ENCODE measurements at regions not wholly inside any gene's neighbourhood (a gene's known extent, or its start where the extent isn't known, plus 50 kb on each side); places are given as distances from the start of the nearest gene placed in this dataset.
A peak's percentile ranks its signal among the peaks of the same experiment; 100 is the strongest.

DNA sequence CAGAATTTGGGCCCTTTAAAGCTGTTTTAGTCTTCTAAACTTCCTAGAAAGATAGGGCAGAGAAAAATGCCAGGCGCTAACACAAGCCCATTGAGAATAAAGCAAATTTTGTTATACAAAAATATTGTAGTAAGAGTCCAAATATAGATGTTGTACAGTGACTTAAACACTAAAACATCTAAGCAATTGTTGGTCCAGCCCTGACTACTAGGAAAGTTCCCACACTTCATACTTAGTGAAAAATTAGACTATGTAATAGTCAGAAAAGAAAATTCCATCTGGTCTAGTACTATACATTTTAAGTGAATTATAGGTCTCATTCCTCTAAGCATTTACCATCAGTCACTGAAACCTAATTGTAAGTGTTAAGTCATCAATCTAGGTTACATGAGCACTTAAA is 1518.3 kb upstream of the SLC10A2 start:
- H3K4me3 ChIP-seq: no peak overlapping the region
- H3K36me3 ChIP-seq: no peaks in the 10 kb centered on the region
- H3K9me3 ChIP-seq: no peaks in the 10 kb centered on the region
- TF ChIP-seq, protein P1, sequence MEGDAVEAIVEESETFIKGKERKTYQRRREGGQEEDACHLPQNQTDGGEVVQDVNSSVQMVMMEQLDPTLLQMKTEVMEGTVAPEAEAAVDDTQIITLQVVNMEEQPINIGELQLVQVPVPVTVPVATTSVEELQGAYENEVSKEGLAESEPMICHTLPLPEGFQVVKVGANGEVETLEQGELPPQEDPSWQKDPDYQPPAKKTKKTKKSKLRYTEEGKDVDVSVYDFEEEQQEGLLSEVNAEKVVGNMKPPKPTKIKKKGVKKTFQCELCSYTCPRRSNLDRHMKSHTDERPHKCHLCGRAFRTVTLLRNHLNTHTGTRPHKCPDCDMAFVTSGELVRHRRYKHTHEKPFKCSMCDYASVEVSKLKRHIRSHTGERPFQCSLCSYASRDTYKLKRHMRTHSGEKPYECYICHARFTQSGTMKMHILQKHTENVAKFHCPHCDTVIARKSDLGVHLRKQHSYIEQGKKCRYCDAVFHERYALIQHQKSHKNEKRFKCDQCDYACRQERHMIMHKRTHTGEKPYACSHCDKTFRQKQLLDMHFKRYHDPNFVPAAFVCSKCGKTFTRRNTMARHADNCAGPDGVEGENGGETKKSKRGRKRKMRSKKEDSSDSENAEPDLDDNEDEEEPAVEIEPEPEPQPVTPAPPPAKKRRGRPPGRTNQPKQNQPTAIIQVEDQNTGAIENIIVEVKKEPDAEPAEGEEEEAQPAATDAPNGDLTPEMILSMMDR (IDR thresholded peaks at IDR 0.05): no peak
- no peak for DNase-seq (ENCODE audit: low spot score in 2 of 2)
- no peaks in the 10 kb centered on the region for H3K27me3 ChIP-seq
- peaks cover 0 to 3% of the 10 kb centered on the region in 2 donors for H3K4me1 ChIP-seq
- no peak overlapping the region for H3K27ac ChIP-seq
- intact Hi-C loops (cut with DNase I): no loop called here

DNA sequence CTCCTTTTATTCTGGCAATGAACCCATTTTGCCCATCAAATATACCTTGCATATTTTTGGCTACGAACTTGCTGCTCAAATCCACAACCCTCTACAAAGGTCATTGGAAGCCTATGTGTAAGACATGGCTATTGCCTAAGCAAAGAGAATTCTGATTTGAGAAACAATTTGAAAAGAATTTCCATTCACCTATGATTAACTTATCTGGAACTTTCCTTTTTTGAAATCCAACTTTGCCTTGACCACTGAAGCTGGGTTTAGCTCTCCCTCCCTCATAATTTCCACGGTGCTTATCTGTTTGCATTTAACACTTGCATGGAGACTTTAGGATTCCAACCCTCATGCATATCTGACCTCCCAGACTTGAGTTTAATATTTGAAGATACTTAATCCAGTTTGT is 1514.7 kb upstream of the SLC10A2 start:
- Histone ChIP-seq H3K4me1 (peaks cover 0 to 3% of the 10 kb centered on the region in 2 donors), H3K9me3 (no peaks in the 10 kb centered on the region), H3K4me3 (no peak overlapping the region), H3K27ac (no peak overlapping the region), H3K27me3 (no peaks in the 10 kb centered on the region), H3K36me3 (no peaks in the 10 kb centered on the region)
- no peak for DNase-seq (ENCODE audit: low spot score in 2 of 2)
- TF ChIP-seq, protein P1 (IDR thresholded peaks at IDR 0.05): no peak
- intact Hi-C loops (cut with DNase I): no loop called here

- Histone ChIP-seq H3K27ac (no peak overlapping the region), H3K27me3 (no peaks in the 10 kb centered on the region), H3K4me1 (peaks cover 3% of the 10 kb centered on the region in 2 donors), H3K36me3 (no peaks in the 10 kb centered on the region), H3K4me3 (no peak overlapping the region), H3K9me3 (no peaks in the 10 kb centered on the region)
- TF ChIP-seq, protein P1 (IDR thresholded peaks at IDR 0.05): no peak
- no peak for DNase-seq (ENCODE audit: low spot score in 2 of 2)
- intact Hi-C loops (cut with DNase I): no loop called here
These were observed 1511.0 kb upstream of the SLC10A2 start for GRCh38 chr13:104577071-104577815.

DNA sequence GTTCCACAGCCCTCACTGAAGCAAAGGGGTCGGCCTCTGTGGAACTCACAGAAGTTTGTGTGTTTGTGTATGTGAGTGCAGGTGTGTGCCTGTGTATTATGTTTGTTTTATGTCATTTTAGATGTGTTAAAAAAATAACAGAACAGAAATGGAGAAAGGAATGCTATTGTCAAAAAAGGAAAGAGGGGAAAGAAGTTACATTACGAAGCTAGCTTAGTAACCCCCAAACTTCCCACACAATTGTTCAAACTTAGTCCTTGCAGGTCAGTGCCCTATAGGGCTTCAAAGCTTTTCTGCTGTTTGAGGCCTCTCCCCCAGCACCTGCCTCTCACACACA is 1505.6 kb upstream of the SLC10A2 start:
- TF ChIP-seq, protein P1 (IDR thresholded peaks at IDR 0.05): no peak
- no peaks in the 10 kb centered on the region for H3K36me3 ChIP-seq
- H3K27ac ChIP-seq: peak overlapping the region; percentile 26 to 58
- H3K4me3 ChIP-seq: peak overlapping the region in 1 of 2 donors; percentile 45
- DNase-seq (ENCODE audit: low spot score in 2 of 2): no peak
- intact Hi-C loops (cut with DNase I): loop anchor here (5.0 kb wide), 1 partner anchor 1960 kb away; no protein-coding TSS in a partner anchor
- no peaks in the 10 kb centered on the region for H3K9me3 ChIP-seq
- H3K4me1 ChIP-seq: peaks cover 3 to 6% of the 10 kb centered on the region in 2 donors
- H3K27me3 ChIP-seq: no peaks in the 10 kb centered on the region

- DNase-seq (ENCODE audit: low spot score in 2 of 2): peak; percentile 43 to 91
- H3K4me1 ChIP-seq: peaks cover 3 to 6% of the 10 kb centered on the region in 2 donors
- peak overlapping the region; percentile 26 to 58 for H3K27ac ChIP-seq
- intact Hi-C loops (cut with DNase I): loop anchor here (5.0 kb wide), 1 partner anchor 1961 kb away; no protein-coding TSS in a partner anchor
- no peaks in the 10 kb centered on the region for H3K36me3 ChIP-seq
- peak overlapping the region in 1 of 2 donors; percentile 45 for H3K4me3 ChIP-seq
- TF ChIP-seq, protein P1 (IDR thresholded peaks at IDR 0.05): peak; percentile 47 to 79 (median 70)
- H3K9me3 ChIP-seq: no peaks in the 10 kb centered on the region
- H3K27me3 ChIP-seq: no peaks in the 10 kb centered on the region
These were observed 1505.1 kb upstream of the SLC10A2 start for GRCh38 chr13:104571161-104571892.

Measured in ascending aorta (tissue), 2 donors.